Rectal smooth muscle tissue (tissue), 1 donor: ENCODE measurements at regions not wholly inside any gene's neighbourhood (a gene's known extent, or its start where the extent isn't known, plus 50 kb on each side); places are given as distances from the start of the nearest gene placed in this dataset.

Experiments
- H3K27ac ChIP-seq: one replicate; pipeline ENCODE4 v1.7.0; 2013; ENCODE audit warnings: low read depth, low read length, inconsistent platforms
- H3K27me3 ChIP-seq: one replicate; pipeline ENCODE4 v1.7.0; 2013; ENCODE audit warnings: low read length; ENCODE audit not compliant: control insufficient read depth, insufficient read depth
- H3K36me3 ChIP-seq: one replicate; pipeline ENCODE4 v1.7.0; 2013; ENCODE audit warnings: low read length; ENCODE audit not compliant: control insufficient read depth, insufficient read depth
- H3K4me1 ChIP-seq: one replicate; pipeline ENCODE4 v1.7.0; 2013; ENCODE audit warnings: low read length; ENCODE audit not compliant: control insufficient read depth, insufficient read depth
- H3K4me3 ChIP-seq: one replicate; pipeline ENCODE4 v1.7.0; 2013; ENCODE audit warnings: low read length
- H3K9ac ChIP-seq: one replicate; pipeline ENCODE4 v1.7.0; 2013; ENCODE audit warnings: low read length

GRCh38 chr2:120456867-120457266 is 110.9 kb downstream of the INHBB start:
- Histone ChIP-seq H3K4me1 (no peaks in the 10 kb centered on the region), H3K36me3 (no peaks in the 10 kb centered on the region), H3K4me3 (no peak overlapping the region), H3K9ac (no peak overlapping the region), H3K27me3 (no peaks in the 10 kb centered on the region), H3K27ac (no peak overlapping the region)

DNA sequence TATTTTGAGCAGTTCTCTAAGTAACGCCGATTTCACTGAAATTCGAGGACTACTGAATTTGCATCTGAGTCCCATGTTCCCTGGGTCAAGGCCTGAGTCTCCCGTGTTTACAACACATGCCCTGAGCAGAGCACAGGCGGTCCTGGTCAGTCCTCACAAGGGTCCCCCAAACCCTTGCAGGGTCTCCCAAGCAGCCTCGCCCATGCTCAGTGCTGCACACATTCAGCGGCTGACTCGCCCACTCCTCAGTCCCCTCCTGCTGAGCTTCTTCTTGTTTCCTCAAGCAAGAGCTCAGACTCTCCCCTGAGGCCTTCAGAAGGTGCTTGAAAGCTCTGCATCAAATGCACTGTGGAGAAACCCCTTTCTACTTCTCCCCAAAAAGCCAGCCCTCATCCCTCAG is 114.6 kb downstream of the INHBB start:
- Histone ChIP-seq H3K36me3 (no peaks in the 10 kb centered on the region), H3K27ac (no peak overlapping the region), H3K9ac (no peak overlapping the region), H3K4me1 (no peaks in the 10 kb centered on the region), H3K4me3 (no peak overlapping the region), H3K27me3 (no peaks in the 10 kb centered on the region)

DNA sequence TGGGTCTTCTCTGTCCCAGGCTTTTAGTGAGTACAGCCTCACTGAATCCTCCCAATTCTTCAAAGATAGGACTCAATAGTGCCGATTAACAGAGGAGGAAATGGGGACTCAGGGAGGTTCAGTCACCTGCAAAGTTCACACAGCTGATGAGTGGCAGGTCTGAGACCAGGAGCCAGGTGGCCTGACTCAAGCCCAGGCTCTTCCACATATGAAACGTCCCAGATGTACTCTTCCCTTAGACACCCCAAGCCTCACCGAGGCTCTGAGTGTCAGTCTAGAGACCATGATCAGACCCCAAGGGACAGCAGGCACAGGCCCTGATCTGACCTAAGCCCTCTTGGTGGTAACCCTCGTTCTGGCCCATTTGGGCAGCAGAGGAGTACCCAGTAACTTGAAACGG is 115.2 kb downstream of the INHBB start:
- H3K9ac ChIP-seq: no peak overlapping the region
- no peaks in the 10 kb centered on the region for H3K36me3 ChIP-seq
- no peak overlapping the region for H3K4me3 ChIP-seq
- H3K27me3 ChIP-seq: no peaks in the 10 kb centered on the region
- H3K4me1 ChIP-seq: no peaks in the 10 kb centered on the region
- no peak overlapping the region for H3K27ac ChIP-seq

DNA sequence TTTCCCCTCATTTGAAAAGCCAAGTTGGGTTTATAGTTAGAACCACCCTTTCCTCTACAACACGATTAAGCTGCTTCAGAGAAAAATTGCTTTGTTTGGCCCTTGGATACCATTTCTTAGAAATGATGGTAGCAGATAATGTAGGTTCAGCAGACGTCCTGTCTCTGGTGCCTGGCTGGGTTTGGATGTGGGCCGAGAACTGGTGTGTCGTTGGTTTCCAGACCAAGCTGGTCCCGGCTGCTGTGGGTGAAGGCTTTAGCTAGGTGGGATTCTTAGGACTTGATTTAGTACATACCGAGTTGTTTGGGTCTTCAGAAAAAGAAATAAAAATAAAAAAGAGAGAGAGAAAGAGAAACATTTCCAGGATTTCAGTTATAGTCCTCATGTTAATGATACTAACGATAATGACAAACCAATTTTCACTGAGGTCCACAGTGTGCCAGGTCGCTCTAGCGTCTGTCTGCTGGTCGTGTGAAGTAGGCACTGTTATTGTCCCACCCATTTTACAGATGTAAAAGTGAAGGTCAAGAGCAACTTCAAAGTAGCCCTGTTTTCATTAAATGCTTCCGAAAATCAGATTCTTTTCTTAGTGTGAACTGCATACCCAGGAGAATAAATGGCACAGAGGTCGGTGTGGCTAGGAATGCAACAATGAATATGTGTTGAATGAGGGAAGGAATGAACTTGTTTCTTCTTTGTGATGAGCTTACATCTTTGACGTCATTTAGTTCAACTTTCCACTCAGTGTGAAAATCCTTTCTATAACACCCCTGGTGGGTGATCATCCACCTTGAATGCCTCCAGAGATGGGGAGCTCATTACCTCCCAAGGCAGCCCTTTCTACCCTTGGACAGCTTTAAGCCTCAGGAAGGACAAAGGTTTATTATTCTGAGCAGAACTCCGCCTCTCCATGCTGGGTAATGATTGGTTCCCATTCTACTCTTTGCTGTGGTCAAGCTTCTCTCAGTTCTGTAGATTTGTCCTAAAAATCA is 115.9 kb downstream of the INHBB start:
- Histone ChIP-seq H3K36me3 (no peaks in the 10 kb centered on the region), H3K27me3 (no peaks in the 10 kb centered on the region), H3K4me1 (no peaks in the 10 kb centered on the region)

GRCh38 chr2:120463527-120463926 is 117.6 kb downstream of the INHBB start:
- H3K36me3 ChIP-seq: no peaks in the 10 kb centered on the region
- H3K27ac ChIP-seq: no peak overlapping the region
- H3K9ac ChIP-seq: no peak overlapping the region
- H3K27me3 ChIP-seq: no peaks in the 10 kb centered on the region
- no peak overlapping the region for H3K4me3 ChIP-seq
- no peaks in the 10 kb centered on the region for H3K4me1 ChIP-seq

More for the DNA sequence above, 115.9 kb downstream of the INHBB start:
- no peak overlapping the region for H3K4me3 ChIP-seq
- no peak overlapping the region for H3K27ac ChIP-seq
- H3K9ac ChIP-seq: no peak overlapping the region

DNA sequence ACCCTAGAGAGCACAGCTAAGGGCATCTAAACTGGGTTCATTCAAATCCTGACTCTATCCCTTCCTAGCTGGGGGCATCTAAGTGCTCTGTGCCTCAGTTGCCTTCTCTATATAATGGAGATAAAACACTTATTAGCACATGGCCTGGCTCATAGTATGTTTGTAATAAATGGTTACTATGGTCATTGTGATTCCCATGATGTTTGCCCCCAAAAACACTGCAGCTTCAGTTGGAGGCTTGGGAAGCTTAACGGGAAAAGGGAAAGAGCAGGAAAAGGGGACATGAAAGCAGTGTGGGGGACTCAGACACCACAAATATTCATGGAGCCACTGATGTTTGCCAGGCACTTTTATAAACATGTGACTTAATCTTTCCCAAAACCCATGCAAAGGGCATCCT is 118.1 kb downstream of the INHBB start:
- Histone ChIP-seq H3K4me3 (no peak overlapping the region), H3K36me3 (no peaks in the 10 kb centered on the region), H3K9ac (no peak overlapping the region), H3K27me3 (no peaks in the 10 kb centered on the region), H3K4me1 (no peaks in the 10 kb centered on the region), H3K27ac (no peak overlapping the region)

GRCh38 chr2:120464448-120464931 is 118.6 kb downstream of the INHBB start:
- Histone ChIP-seq H3K27me3 (no peaks in the 10 kb centered on the region), H3K9ac (no peak overlapping the region), H3K36me3 (no peaks in the 10 kb centered on the region)

GRCh38 chr2:120465012-120465700 is 119.2 kb downstream of the INHBB start:
- no peak overlapping the region for H3K9ac ChIP-seq
- no peak overlapping the region for H3K27ac ChIP-seq
- no peaks in the 10 kb centered on the region for H3K36me3 ChIP-seq
- H3K4me1 ChIP-seq: peaks cover 4% of the 10 kb centered on the region
- H3K4me3 ChIP-seq: no peak overlapping the region
- H3K27me3 ChIP-seq: no peaks in the 10 kb centered on the region

More at GRCh38 chr2:120464448-120464931, 118.6 kb downstream of the INHBB start:
- H3K4me3 ChIP-seq: no peak overlapping the region
- H3K4me1 ChIP-seq: no peaks in the 10 kb centered on the region
- no peak overlapping the region for H3K27ac ChIP-seq

GRCh38 chr2:120465701-120465988 is 119.7 kb downstream of the INHBB start:
- Histone ChIP-seq H3K4me3 (no peak overlapping the region), H3K27me3 (no peaks in the 10 kb centered on the region), H3K27ac (no peak overlapping the region), H3K9ac (no peak overlapping the region), H3K4me1 (peaks cover 8% of the 10 kb centered on the region), H3K36me3 (no peaks in the 10 kb centered on the region)

- H3K27ac ChIP-seq: no peak overlapping the region
- no peaks in the 10 kb centered on the region for H3K36me3 ChIP-seq
- H3K9ac ChIP-seq: no peak overlapping the region
- no peaks in the 10 kb centered on the region for H3K27me3 ChIP-seq
- H3K4me3 ChIP-seq: no peak overlapping the region
- H3K4me1 ChIP-seq: peaks cover 10% of the 10 kb centered on the region
Observed at GRCh38 chr2:120465989-120466703, 120.2 kb downstream of the INHBB start.

DNA sequence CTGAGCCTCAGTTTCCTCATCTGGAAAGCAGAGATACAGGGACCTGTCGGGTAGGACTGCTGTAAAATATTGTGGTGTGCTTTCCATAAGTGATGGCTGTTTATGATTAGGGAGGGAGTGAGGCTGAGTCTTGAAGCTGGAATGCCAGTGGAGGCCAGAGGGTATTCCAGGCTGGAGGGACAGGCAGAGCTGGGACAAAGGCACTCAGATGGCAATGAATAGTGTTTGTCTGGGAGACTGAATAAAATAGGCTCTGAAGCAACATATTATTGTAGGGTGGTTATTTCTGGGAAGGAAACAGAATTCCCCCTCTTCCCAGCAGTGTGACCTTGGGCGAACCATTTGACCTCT is 120.7 kb downstream of the INHBB start:
- no peak overlapping the region for H3K4me3 ChIP-seq
- no peaks in the 10 kb centered on the region for H3K36me3 ChIP-seq
- no peaks in the 10 kb centered on the region for H3K27me3 ChIP-seq
- peaks cover 10% of the 10 kb centered on the region for H3K4me1 ChIP-seq
- no peak overlapping the region for H3K9ac ChIP-seq
- no peak overlapping the region for H3K27ac ChIP-seq

- Histone ChIP-seq H3K27me3 (no peaks in the 10 kb centered on the region), H3K27ac (no peak overlapping the region), H3K4me3 (no peak overlapping the region), H3K9ac (no peak overlapping the region), H3K4me1 (peaks cover 10% of the 10 kb centered on the region), H3K36me3 (no peaks in the 10 kb centered on the region)
Observed at GRCh38 chr2:120468136-120468535, 122.2 kb downstream of the INHBB start.
